ENCODE measurements at regions not wholly inside any gene's neighbourhood (a gene's known extent, or its start where the extent isn't known, plus 50 kb on each side); places are given as distances from the start of the nearest gene placed in this dataset.

DNA sequence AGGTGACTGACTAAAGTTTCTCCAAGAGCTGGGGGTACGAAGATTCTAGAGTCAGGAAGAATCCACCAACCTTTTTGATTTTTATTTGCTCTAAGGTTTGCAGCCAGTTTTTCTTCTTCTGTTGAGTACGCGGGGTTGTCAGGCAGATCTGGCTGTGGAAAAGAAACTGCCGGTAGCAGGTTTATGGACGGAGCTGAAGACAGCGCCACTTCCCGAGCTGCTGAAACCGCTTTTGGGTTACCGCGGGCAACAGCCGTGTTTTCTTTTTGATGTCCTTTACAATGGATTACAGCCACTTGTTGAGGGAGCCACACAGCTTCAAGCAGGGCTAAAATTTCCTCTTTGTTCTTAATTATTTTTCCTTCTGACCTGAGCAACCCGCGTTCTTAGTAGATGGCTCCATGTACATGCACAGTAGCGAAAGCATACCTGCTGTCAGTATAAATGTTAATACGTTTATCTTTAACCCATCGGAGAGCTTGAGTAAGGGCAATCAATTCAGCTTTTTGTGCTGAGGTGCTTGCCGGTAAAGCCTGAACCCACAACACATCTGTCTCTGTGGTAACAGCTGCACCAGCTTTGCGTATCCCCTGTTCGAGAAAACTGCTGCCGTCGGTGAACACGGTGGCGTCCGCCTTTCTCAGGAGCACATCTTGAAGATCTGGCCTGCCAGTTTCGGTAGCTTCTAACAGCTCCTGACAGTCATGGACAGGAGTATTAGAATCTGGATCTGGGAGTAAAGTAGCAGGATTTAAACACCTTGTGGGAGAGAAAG, 674.3 kb downstream of the TMEM121 start:
- no peak overlapping the region for H3K9ac ChIP-seq
- H3K79me2 ChIP-seq (ENCODE audit: insufficient read depth, low read depth) = no peaks in the 10 kb centered on the region
- H4K20me1 ChIP-seq (ENCODE audit: insufficient read depth) = no peaks in the 10 kb centered on the region
- TF ChIP-seq, protein P1, sequence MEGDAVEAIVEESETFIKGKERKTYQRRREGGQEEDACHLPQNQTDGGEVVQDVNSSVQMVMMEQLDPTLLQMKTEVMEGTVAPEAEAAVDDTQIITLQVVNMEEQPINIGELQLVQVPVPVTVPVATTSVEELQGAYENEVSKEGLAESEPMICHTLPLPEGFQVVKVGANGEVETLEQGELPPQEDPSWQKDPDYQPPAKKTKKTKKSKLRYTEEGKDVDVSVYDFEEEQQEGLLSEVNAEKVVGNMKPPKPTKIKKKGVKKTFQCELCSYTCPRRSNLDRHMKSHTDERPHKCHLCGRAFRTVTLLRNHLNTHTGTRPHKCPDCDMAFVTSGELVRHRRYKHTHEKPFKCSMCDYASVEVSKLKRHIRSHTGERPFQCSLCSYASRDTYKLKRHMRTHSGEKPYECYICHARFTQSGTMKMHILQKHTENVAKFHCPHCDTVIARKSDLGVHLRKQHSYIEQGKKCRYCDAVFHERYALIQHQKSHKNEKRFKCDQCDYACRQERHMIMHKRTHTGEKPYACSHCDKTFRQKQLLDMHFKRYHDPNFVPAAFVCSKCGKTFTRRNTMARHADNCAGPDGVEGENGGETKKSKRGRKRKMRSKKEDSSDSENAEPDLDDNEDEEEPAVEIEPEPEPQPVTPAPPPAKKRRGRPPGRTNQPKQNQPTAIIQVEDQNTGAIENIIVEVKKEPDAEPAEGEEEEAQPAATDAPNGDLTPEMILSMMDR (conservative IDR thresholded peaks at IDR 0.05; ENCODE audit: low read depth, low read length) = no peak
- H3K27me3 ChIP-seq (ENCODE audit: insufficient read depth, low read depth) = no peaks in the 10 kb centered on the region
- no peak overlapping the region for H2AFZ ChIP-seq (ENCODE audit: low read depth)
- H3K4me1 ChIP-seq (ENCODE audit: low read depth, poor library complexity, severe bottlenecking) = no peaks in the 10 kb centered on the region
- no peaks in the 10 kb centered on the region for H3K36me3 ChIP-seq (ENCODE audit: insufficient read depth)
- H3K4me2 ChIP-seq = no peak overlapping the region
- no peak overlapping the region for H3K27ac ChIP-seq
- H3K4me3 ChIP-seq (IDR thresholded peaks at IDR 0.05; ENCODE audit: insufficient read depth, low read depth, low read length) = no peak overlapping the region

DNA sequence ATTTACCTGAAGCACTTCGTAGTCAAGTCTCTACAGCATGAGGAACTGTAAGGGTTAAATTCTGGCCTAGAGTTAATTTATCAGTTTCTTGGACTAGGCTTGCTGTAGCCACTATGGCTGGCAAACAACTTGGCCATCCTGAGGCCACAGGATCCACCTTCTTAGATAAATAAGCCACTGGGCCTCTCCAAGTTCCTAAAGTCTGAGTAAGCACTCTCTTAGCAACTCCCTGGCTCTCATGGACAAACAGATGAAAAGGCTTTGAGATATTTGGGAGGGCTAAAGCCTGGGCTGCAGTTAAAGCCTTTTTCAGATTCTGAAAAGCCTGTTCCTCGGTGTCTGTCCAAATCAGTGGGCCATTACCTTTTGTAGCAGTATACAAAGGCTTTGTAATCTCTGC, 675.0 kb downstream of the TMEM121 start:
- Histone ChIP-seq H3K27me3 (ENCODE audit: insufficient read depth, low read depth) (no peaks in the 10 kb centered on the region), H3K27ac (no peak overlapping the region), H2AFZ (ENCODE audit: low read depth) (no peak overlapping the region), H3K4me1 (ENCODE audit: low read depth, poor library complexity, severe bottlenecking) (no peaks in the 10 kb centered on the region), H3K36me3 (ENCODE audit: insufficient read depth) (no peaks in the 10 kb centered on the region), H4K20me1 (ENCODE audit: insufficient read depth) (no peaks in the 10 kb centered on the region), H3K4me3 (IDR thresholded peaks at IDR 0.05; ENCODE audit: insufficient read depth, low read depth, low read length) (no peak overlapping the region), H3K9ac (no peak overlapping the region), H3K79me2 (ENCODE audit: insufficient read depth, low read depth) (no peaks in the 10 kb centered on the region), H3K4me2 (no peak overlapping the region)
- TF ChIP-seq, protein P1 (conservative IDR thresholded peaks at IDR 0.05; ENCODE audit: low read depth, low read length) = no peak

DNA sequence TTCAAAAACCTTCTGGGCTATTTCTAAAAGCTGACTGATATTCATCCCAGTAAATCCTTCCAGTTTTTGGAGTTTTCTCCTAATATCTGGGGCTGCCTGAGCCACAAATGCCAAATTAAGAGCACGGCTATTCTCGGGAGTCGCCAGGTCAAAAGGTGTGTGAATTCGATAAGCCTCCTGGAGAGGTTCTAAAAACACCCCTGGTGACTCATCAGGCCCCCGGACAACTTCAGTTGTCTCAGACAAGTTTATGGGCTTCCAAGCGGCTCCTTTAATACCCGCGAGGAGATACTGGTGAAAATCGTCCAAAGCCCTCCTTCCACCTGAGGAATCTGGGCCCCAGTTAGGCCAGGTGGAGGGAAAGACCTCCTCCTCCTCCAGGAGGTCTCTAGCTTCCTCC, 677.1 kb downstream of the TMEM121 start:
- Histone ChIP-seq H3K36me3 (ENCODE audit: insufficient read depth) (no peaks in the 10 kb centered on the region), H3K4me3 (IDR thresholded peaks at IDR 0.05; ENCODE audit: insufficient read depth, low read depth, low read length) (no peak overlapping the region), H3K9ac (no peak overlapping the region), H3K79me2 (ENCODE audit: insufficient read depth, low read depth) (no peaks in the 10 kb centered on the region), H3K4me2 (no peak overlapping the region), H3K27ac (no peak overlapping the region), H3K4me1 (ENCODE audit: low read depth, poor library complexity, severe bottlenecking) (no peaks in the 10 kb centered on the region), H2AFZ (ENCODE audit: low read depth) (no peak overlapping the region), H4K20me1 (ENCODE audit: insufficient read depth) (no peaks in the 10 kb centered on the region), H3K27me3 (ENCODE audit: insufficient read depth, low read depth) (no peaks in the 10 kb centered on the region)
- TF ChIP-seq, protein P1 (conservative IDR thresholded peaks at IDR 0.05; ENCODE audit: low read depth, low read length) = no peak

DNA sequence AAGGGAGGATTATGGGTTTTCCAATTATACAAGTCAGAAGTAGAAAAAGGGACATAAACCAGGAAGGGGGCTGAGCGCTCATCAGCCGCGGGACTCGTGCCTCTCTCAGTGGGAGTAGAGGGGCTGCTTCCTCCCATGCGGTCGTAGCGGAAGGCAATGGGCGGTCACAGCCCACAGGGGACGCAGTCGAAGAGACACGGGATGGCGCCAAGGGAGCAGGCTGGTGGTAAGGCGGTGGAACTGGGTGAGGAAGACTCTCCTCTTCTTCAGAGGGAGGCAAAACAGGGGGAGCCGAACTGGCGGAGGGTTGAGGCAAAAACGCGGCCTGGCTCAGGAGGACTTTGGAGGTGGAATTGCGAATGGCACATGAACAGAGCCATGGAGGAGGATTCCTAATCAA, 677.7 kb downstream of the TMEM121 start:
- Histone ChIP-seq H2AFZ (ENCODE audit: low read depth) (no peak overlapping the region), H3K4me2 (no peak overlapping the region), H3K4me1 (ENCODE audit: low read depth, poor library complexity, severe bottlenecking) (no peaks in the 10 kb centered on the region), H4K20me1 (ENCODE audit: insufficient read depth) (no peaks in the 10 kb centered on the region), H3K36me3 (ENCODE audit: insufficient read depth) (no peaks in the 10 kb centered on the region), H3K79me2 (ENCODE audit: insufficient read depth, low read depth) (no peaks in the 10 kb centered on the region), H3K9ac (no peak overlapping the region), H3K4me3 (IDR thresholded peaks at IDR 0.05; ENCODE audit: insufficient read depth, low read depth, low read length) (no peak overlapping the region), H3K27me3 (ENCODE audit: insufficient read depth, low read depth) (no peaks in the 10 kb centered on the region), H3K27ac (no peak overlapping the region)
- TF ChIP-seq, protein P1 (conservative IDR thresholded peaks at IDR 0.05; ENCODE audit: low read depth, low read length) = no peak
